SK-N-MC (cell line): ENCODE measurements at regions not wholly inside any gene's neighbourhood (a gene's known extent, or its start where the extent isn't known, plus 50 kb on each side); places are given as distances from the start of the nearest gene placed in this dataset.

ENCODE experiments used
- EZH2 ChIP-seq: fragments of 200-600 bp; sonication (generic); IDR thresholded peaks from one replicate; pipeline ENCODE4 v1.6.1; 2017; ENCODE audit warnings: antibody characterized with exemption
- FOXP2 ChIP-seq: optimal IDR thresholded peaks from 2 replicates; pipeline ENCODE3; 2011; ENCODE audit warnings: mild to moderate bottlenecking, moderate library complexity; ENCODE audit not compliant: insufficient read depth; ENCODE audit errors: extremely low read length, control extremely low read depth
- POLR2AphosphoS5 ChIP-seq: IDR thresholded peaks from 2 replicates; pipeline ENCODE4 v1.6.1; 2012; ENCODE audit warnings: mild to moderate bottlenecking, low read depth, low read length, borderline replicate concordance

DNA sequence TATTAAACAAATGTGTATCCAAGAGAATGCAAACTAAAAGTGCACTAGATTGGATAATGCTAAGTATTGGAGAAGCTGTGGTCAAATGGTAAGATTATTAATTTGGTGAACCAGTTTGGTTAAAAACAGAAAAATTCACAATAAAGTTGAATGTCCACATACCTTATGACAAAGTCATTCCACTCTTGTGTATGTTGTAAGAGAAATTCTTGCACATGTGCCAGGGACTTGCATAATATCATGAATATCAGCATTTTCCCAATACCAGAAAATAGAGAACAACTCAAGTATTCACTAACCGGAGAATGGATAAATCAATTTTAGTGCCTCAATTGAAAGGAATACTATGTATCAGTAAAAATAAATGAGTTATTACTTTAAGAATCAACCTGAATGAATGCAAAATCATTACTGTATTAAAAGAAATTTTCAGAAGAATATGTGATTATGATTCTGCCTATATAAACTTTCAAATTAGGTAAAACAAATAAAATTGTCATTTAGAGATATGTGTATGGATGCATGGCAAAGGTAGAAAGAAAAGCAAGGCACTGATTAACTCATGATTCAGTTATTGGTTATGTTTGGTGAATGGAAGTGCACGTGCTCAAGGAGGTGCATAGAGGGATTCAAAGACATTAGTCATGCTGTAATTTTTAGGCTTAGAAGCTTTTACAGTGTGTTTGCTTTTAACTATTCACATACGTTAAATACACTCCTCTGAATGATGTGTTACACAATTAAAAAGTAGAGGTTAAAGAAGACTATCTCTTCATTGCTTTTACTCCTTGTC is 217.4 kb upstream of the KCNK2 start:
- no peak for TF ChIP-seq EZH2
- TF ChIP-seq POLR2AphosphoS5, result no peak
- TF ChIP-seq FOXP2, result no peak
